Osteoblast (primary cell): ENCODE measurements at regions not wholly inside any gene's neighbourhood (a gene's known extent, or its start where the extent isn't known, plus 50 kb on each side); places are given as distances from the start of the nearest gene placed in this dataset.

ENCODE experiments used
- DNase-seq: peaks from one replicate; pipeline ENCODE4 v3.0.0; 2011; ENCODE audit warnings: low spot score, mixed read lengths; ENCODE audit not compliant: insufficient read length; ENCODE audit errors: missing footprints
- H2AFZ ChIP-seq: 2 replicates; pipeline ENCODE4 v1.6.0; 2011; ENCODE audit warnings: mild to moderate bottlenecking, low read length
- H3K27ac ChIP-seq: 2 replicates; pipeline ENCODE4 v1.5.1; 2011; ENCODE audit warnings: mild to moderate bottlenecking, low read depth, low read length, moderate library complexity
- H3K27me3 ChIP-seq: 2 replicates; pipeline ENCODE4 v1.6.0; 2012; ENCODE audit warnings: mild to moderate bottlenecking, control low read depth, inconsistent platforms, low read length, moderate library complexity; ENCODE audit not compliant: insufficient read depth
- H3K36me3 ChIP-seq: 2 replicates; pipeline ENCODE4 v1.5.1; 2011; ENCODE audit warnings: mild to moderate bottlenecking, low read length, control low read depth, moderate library complexity; ENCODE audit not compliant: insufficient read depth
- H3K4me1 ChIP-seq: 2 replicates; pipeline ENCODE4 v1.5.1; 2011; ENCODE audit warnings: mild to moderate bottlenecking, low read length, control low read depth, moderate library complexity; ENCODE audit not compliant: insufficient read depth
- H3K4me2 ChIP-seq: 2 replicates; pipeline ENCODE4 v1.6.0; 2011; ENCODE audit warnings: mild to moderate bottlenecking, low read length; ENCODE audit not compliant: insufficient read depth
- H3K4me3 ChIP-seq: fragments of 200-600 bp; sonication (generic); 3 replicates; pipeline ENCODE4 v1.5.1; 2012; ENCODE audit warnings: mild to moderate bottlenecking, low read length, inconsistent platforms; ENCODE audit not compliant: insufficient read depth
- H3K79me2 ChIP-seq: 2 replicates; pipeline ENCODE4 v1.6.0; 2012; ENCODE audit warnings: mild to moderate bottlenecking, low read length, control low read depth, inconsistent platforms; ENCODE audit not compliant: insufficient read depth
- H3K9me3 ChIP-seq: 2 replicates; pipeline ENCODE4 v1.5.1; 2011; ENCODE audit warnings: low read depth, low read length, control low read depth
- H4K20me1 ChIP-seq: 2 replicates; pipeline ENCODE4 v1.6.0; 2012; ENCODE audit warnings: mild to moderate bottlenecking, low read length, control low read depth; ENCODE audit not compliant: insufficient read depth
- TF ChIP-seq, protein P1 (sequence below): IDR thresholded peaks from 2 replicates; pipeline ENCODE4 v1.5.1; 2011; ENCODE audit warnings: mild to moderate bottlenecking, low read depth, low read length, moderate library complexity; ENCODE audit errors: extremely low read depth

DNA sequence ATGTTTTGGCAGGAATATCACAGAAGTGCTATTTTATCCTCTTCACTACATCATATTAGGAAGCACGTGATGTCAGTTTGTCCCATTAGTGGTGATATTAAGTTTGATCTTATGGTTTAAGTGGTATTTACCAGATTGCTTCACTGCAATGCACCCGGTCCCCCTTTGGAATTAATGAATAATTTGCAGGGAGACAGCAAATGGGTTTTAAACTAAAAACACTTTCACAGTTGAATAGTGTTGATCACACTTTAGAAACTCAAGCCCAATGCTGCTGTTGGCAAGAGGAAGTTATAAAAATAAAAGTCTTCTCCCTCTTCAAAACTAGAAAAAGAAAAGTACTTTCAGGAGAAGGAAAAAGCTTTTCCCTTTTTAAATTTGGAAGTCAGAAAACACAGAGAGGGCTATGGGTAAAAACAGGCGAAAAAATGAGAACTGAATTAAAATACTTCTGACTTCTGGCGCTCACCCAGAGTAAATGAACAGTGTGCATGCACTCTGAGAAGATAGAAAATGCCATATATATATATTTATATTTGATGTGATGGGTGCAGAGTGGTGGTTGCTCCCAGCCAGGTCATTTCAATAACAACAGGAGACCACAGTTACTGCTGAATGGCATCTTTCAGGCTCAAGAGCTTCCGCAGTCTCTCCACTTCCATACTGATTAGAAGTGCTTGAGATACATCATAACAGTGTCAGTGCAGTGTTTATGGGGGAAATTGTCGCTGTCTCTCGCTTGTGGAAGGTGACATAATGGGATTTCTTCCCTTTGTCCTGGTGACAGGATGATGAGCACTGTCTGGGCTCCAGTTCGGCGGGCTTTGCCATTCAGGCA, 278.0 kb downstream of the ZSWIM6 start:
- Histone ChIP-seq H4K20me1 (no peaks in the 10 kb centered on the region), H3K27me3 (peaks cover 16% of the 10 kb centered on the region), H3K4me2 (no peak overlapping the region), H3K9me3 (no peaks in the 10 kb centered on the region), H3K36me3 (no peaks in the 10 kb centered on the region), H3K4me1 (no peaks in the 10 kb centered on the region), H3K79me2 (no peaks in the 10 kb centered on the region), H2AFZ (no peak overlapping the region), H3K4me3 (no peak overlapping the region), H3K27ac (no peak overlapping the region)
- DNase-seq = no peak
- TF ChIP-seq, protein P1, sequence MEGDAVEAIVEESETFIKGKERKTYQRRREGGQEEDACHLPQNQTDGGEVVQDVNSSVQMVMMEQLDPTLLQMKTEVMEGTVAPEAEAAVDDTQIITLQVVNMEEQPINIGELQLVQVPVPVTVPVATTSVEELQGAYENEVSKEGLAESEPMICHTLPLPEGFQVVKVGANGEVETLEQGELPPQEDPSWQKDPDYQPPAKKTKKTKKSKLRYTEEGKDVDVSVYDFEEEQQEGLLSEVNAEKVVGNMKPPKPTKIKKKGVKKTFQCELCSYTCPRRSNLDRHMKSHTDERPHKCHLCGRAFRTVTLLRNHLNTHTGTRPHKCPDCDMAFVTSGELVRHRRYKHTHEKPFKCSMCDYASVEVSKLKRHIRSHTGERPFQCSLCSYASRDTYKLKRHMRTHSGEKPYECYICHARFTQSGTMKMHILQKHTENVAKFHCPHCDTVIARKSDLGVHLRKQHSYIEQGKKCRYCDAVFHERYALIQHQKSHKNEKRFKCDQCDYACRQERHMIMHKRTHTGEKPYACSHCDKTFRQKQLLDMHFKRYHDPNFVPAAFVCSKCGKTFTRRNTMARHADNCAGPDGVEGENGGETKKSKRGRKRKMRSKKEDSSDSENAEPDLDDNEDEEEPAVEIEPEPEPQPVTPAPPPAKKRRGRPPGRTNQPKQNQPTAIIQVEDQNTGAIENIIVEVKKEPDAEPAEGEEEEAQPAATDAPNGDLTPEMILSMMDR = no peak

DNA sequence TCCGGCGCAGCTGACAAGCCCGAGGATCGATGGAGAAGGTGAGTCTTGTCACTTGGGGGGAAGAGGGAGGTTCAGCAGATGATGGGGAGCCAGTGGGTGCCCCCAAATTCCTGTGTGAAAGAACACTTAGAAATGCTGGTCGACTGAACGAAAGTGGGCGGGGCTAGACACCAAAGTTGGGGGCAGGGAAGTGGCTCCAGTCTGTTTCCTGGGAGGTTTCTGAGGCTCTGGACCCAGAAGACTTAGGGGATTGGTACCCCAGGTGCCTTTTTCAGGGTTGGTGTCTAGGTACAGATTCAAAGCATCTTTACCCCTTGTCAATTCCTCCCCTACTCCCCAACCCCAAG, 278.6 kb downstream of the ZSWIM6 start:
- H3K4me3 ChIP-seq = no peak overlapping the region
- TF ChIP-seq, protein P1 = no peak
- DNase-seq = no peak
- H3K4me1 ChIP-seq = no peaks in the 10 kb centered on the region
- H3K79me2 ChIP-seq = no peaks in the 10 kb centered on the region
- no peaks in the 10 kb centered on the region for H4K20me1 ChIP-seq
- no peak overlapping the region for H3K4me2 ChIP-seq
- H3K27me3 ChIP-seq = peaks cover 14% of the 10 kb centered on the region
- no peaks in the 10 kb centered on the region for H3K9me3 ChIP-seq
- H3K27ac ChIP-seq = no peak overlapping the region
- no peak overlapping the region for H2AFZ ChIP-seq
- no peaks in the 10 kb centered on the region for H3K36me3 ChIP-seq

DNA sequence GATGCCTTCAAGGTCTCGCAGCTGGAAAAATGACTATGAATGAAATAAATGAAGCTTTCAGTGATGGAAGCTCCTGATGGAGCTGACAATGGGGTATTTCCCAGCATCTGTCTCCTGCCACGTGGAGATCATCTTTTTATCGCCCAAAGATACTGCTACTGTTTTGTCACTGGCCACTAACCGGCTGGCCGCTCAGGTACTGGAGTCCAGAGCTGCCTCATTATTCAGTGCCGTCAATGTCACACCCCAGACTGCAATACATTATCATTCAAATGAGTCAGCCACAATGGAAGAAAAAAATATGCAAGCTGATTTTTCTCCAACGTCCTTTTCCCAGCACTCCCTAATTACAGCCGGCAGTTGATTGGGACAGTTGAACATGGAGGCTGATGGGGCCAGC, 280.4 kb downstream of the ZSWIM6 start:
- no peak overlapping the region for H3K4me2 ChIP-seq
- no peaks in the 10 kb centered on the region for H3K4me1 ChIP-seq

DNA sequence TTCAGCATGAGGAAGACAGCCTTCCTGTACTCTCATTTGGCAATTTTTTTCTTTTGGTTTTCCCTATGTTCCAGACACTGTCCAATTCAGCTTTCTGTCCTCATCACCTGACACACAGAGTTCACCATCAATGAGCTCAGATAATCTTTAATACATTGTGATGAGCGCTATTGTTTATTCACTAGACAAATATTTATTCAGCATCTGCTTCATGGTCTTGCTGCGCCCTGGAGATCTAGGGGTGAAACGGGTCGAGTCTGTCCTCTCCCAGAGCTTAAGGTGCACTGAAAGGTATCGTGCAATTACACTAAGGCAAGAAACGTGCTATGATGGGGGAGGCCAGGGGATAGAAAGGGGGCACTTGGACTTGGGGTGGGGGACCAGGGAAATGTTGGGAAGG, 281.6 kb downstream of the ZSWIM6 start:
- H3K4me3 ChIP-seq = no peak overlapping the region
- DNase-seq = no peak

More for the DNA sequence above, 280.4 kb downstream of the ZSWIM6 start:
- H3K4me3 ChIP-seq = no peak overlapping the region
- no peak overlapping the region for H2AFZ ChIP-seq
- no peaks in the 10 kb centered on the region for H3K36me3 ChIP-seq
- no peaks in the 10 kb centered on the region for H3K9me3 ChIP-seq
- TF ChIP-seq, protein P1 = no peak
- no peak for DNase-seq
- H3K79me2 ChIP-seq = no peaks in the 10 kb centered on the region
- peaks cover 16% of the 10 kb centered on the region for H3K27me3 ChIP-seq
- H4K20me1 ChIP-seq = no peaks in the 10 kb centered on the region
- H3K27ac ChIP-seq = no peak overlapping the region

More for the DNA sequence above, 281.6 kb downstream of the ZSWIM6 start:
- Histone ChIP-seq H3K4me1 (no peaks in the 10 kb centered on the region), H3K36me3 (no peaks in the 10 kb centered on the region), H4K20me1 (no peaks in the 10 kb centered on the region), H3K4me2 (no peak overlapping the region), H2AFZ (no peak overlapping the region), H3K9me3 (no peaks in the 10 kb centered on the region), H3K27me3 (peaks cover 16% of the 10 kb centered on the region), H3K27ac (no peak overlapping the region), H3K79me2 (no peaks in the 10 kb centered on the region)
- TF ChIP-seq, protein P1 = no peak
